ENCODE measurements at regions not wholly inside any gene's neighbourhood (a gene's known extent, or its start where the extent isn't known, plus 50 kb on each side); places are given as distances from the start of the nearest gene placed in this dataset.
"Not testable (repeated sequence)": the region's sequence is repeated elsewhere in the genome, so short reads cannot be mapped to it uniquely, and the experiment has no call there.

- DNase-seq: no peak
Measured at GRCh38 chr14:47959740-47960139, 284.3 kb upstream of the MDGA2 start.

- DNase-seq: peak; percentile 6
Measured at GRCh38 chr14:47949006-47949405, 273.6 kb upstream of the MDGA2 start.

- no peak for DNase-seq
Measured at GRCh38 chr14:47935332-47935731, 259.9 kb upstream of the MDGA2 start.

GRCh38 chr14:47929334-47929733, 253.9 kb upstream of the MDGA2 start:
- no peak for DNase-seq

DNA sequence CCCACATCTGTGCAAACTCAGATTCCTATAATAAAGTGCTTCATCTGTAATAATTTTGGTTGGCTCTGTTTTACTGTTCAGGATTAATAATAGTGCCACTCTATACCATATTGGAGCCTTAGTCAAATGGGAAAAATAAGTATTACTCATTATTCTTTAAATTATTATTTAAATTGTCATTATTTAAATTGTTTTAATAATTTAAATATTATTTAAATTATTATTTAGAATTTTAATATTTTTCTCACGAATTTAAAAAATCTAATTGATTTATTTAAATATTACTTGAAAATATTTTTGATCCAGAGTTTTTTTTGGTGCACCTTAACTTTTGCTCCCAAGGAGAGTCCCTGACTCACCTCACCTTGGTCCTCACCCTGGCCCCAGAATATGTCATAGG, 245.7 kb upstream of the MDGA2 start:
- DNase-seq: no peak

- no peak for DNase-seq
Measured at GRCh38 chr14:47919997-47920396, 244.6 kb upstream of the MDGA2 start.

- DNase-seq: no peak
Measured at GRCh38 chr14:47919334-47919846, 244.0 kb upstream of the MDGA2 start.

GRCh38 chr14:47917344-47917954, 242.0 kb upstream of the MDGA2 start:
- DNase-seq: no peak

DNA sequence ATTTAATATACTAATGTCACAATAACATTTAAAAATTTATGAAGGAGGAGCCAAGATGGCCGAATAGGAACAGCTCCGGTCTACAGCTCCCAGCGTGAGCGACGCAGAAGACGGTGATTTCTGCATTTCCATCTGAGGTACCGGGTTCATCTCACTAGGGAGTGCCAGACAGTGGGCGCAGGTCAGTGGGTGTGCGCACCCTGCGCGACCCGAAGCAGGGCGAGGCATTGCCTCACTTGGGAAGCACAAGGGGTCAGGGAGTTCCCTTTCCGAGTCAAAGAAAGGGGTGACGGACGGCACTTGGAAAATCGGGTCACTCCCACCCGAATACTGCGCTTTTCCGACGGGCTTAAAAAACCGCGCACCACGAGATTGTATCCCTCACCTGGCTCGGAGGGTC, 225.7 kb upstream of the MDGA2 start:
- not testable (repeated sequence) for DNase-seq

DNA sequence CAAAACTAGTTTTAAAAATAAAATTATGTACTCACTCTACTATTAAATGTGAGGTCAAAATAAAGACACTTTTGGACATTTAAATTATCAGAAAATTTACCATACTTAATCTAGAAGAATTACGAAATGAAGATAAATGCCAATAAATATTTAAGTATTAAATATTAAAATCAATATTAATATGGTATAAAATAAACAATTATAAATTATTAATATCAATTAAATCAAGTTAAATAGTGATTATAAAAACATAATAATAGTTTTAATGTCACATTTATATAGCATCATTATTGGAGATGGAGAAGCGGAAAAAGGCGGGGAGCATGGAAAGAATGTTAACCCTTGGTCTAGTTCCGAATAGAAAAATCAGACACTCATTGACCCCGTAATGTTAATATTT, 224.3 kb upstream of the MDGA2 start:
- DNase-seq: no peak

DNA sequence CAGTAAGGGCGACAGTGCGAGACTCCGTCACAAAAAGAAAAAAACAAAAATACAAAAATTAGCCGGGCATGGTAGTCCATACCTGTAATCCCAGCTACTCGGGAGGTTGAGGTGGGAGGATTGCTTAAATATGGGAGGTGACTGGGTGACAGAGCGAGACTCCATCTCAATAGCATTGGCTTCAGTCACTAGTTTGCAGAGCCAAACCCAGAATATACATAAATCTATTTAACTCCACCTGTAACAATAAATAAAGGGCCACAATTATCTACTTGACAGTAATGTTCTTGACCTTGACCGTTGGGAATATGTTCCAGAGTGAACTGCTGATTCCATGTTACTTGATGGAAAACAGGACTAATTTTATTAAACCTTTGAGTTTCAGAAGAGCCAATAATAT, 198.9 kb upstream of the MDGA2 start:
- DNase-seq: no peak

DNA sequence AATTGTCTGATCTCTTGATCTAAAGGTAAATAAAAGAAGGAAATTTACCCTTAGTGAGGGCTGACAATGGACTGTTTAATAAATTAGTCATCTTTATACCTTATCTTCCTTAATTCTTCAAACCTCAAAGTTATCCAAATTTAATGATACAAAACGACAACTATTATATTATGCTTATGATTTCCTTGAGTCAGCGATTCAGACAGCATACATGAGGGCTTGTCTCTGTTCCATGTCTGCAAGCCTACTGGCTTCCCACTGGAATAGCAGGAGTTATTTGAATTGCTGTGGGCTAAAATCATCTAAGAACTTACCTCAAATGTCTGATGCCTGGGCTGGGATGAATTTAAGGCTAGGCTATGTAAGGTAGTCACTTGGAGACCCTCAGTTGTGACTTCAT, 197.2 kb upstream of the MDGA2 start:
- DNase-seq: no peak

DNA sequence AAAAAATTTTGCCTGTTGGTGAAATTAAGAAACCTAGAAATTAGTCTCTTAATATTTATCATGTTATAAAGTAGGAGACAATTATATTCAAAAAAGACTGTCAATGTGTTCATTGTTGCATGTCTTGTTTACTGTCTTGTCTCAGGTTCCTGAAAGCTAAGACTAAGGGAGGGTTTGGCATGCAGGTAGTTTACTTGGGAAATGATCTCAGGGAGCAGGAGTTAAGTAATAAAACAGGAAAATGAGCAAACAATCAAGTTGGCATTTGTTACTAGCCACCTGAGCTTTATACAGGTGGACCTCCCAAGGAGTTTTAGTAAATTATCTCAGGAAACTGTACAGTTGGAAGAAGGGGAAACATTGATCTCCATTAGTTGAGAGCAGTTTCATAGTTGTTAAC, 188.0 kb upstream of the MDGA2 start:
- DNase-seq: no peak

- DNase-seq: no peak
Measured at GRCh38 chr14:47857646-47858045, 182.2 kb upstream of the MDGA2 start.

- DNase-seq: no peak
Measured at GRCh38 chr14:47852278-47852677, 176.9 kb upstream of the MDGA2 start.

DNA sequence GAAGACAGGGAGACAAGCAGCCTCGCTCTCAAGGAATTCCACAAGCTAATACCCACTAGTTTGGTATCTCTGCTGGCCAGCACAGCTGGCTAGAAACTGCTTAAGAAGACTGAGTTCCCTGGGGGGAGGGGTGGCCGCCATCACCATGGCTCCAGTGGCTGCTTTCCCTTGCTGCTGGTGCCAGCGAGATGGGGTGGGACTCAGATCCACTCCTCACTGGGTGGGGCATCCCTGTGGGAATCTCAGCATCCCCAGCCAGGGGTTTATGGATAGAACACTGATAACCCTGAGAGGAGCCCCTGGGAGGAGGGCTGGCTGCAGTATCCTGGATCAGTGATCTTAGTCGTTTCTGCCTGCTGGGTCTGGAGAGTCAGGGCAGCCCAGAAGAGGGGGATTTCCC, 170.6 kb upstream of the MDGA2 start:
- no peak for DNase-seq

GRCh38 chr14:47843236-47843635, 167.8 kb upstream of the MDGA2 start:
- no peak for DNase-seq

DNA sequence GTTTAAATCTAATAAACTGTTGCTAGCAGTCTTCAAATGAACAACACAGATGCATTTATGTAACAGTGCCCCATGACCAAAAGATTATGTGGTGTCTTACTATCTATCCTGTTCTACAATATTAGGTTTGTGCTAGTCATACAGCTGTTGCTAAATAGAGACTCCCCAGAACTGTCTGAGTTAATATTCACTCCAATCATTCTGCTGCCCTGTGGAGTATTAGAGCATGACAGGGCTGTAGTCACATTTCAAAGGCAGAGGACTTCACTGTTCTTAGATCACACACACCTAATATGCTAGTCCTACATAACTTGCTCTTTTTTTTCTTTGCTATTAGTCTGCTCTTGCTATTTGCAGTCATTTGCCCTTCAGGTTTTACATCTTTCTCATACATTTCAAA, 157.6 kb upstream of the MDGA2 start:
- no peak for DNase-seq

DNA sequence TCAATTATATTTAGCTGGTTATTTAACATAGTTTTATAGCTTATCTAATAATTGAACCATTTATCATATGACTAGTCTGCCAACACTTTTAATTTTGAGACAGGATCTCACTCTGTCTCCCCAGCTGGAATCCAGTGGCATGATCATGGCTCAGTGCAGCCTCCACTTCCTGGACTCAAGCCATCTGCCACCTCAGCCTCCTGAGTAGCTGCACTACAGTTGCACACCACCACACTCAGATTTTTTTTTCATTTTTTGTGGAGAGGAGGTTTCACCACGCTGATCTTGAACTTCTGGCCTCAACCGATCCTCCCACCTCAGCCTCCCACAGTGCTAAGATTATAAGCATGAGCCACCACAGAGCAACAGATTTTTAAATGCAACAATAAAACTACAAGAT, 151.4 kb upstream of the MDGA2 start:
- no peak for DNase-seq

DNA sequence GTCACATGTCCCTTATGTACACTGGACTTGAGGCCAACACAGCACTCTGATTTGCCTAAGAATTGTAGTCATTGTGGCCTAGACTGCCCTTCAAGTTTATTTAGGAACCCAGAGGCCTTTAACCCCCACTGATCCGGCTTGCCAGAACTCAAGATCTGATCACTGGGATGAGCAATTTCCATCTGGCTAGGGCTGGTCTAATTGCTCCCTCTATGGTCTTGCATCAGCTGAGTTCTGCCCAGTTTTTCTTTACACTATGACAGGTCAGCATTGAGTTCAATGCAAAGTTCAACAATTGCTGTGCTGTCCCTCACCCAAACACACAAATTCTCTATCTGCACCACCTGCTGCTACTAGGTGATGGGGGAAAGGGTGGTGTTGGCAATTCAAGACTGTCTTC, 146.9 kb upstream of the MDGA2 start:
- DNase-seq: no peak

DNA sequence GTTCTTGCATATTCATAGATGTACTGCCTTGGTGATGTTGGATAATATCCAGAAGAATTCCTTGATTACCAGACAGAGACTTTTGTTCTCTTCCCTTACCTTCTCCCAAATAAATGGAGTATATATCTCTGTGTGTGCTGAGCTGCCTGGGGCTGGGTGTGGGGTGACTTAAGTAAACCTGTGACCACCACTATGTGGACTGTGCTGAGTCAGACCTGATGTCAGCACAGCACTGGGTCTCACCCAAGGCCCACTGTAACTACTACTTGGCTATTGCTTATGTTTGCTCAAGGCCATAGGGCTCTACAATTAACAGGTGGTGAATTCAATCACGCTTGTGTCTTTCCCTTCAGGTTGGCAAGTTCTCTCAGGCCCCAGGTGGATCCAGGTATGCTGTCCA, 145.7 kb upstream of the MDGA2 start:
- DNase-seq: no peak

GRCh38 chr14:47790477-47790876, 115.1 kb upstream of the MDGA2 start:
- no peak for DNase-seq

DNA sequence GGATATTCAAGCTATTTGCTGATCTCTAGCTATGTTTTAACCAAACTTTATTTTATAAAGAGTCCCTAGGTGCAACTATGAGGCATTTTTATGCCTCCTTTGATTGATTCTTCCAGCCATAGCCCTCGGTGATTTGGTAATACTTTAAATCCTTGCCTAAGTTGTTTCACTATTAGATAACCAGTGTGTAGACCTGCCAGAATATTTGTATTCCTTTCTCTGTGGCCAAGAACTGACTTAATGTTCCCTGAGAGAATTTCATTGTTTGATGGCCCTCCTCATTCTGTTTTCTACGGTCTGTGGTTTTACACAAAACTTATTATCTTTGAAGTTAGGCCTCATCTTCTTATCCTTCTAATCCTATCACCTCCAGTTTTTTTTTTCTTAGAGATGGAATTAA, 109.7 kb upstream of the MDGA2 start:
- no peak for DNase-seq

- DNase-seq: no peak
Measured at GRCh38 chr14:47778631-47779030, 103.2 kb upstream of the MDGA2 start.

DNA sequence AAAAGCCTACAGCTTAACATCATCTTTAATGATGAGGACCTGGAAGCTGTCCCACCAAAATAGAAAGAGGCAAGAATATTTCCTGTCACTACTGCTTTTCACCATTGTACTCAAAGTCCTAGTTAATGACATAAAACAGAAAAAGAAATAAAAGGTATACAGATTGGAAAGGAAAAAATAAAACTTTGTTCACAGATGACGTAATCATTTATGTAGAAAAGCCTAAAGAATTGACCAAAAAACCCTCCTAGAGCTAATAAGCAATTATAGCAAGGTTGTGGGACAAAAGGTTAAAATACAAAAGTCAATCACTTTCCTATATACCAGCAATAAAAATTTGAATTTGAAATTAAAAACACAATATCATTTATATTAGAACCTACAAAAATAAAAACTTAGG, 97.2 kb upstream of the MDGA2 start:
- DNase-seq: no peak

All from DMS153 (cell line).